Sciatic nerve (tissue), 2 donors: ENCODE measurements at regions not wholly inside any gene's neighbourhood (a gene's known extent, or its start where the extent isn't known, plus 50 kb on each side); places are given as distances from the start of the nearest gene placed in this dataset.
"Not testable (repeated sequence)": the region's sequence is repeated elsewhere in the genome, so short reads cannot be mapped to it uniquely, and the experiment has no call there.

ENCODE experiments used
- ATAC-seq: fragments of 200-7000 bp; cut with Tn5 transposase; one replicate; pipeline ENCODE4 v1.9.1; 2020; ENCODE audit warnings: mild to moderate bottlenecking, moderate library complexity
- DNase-seq: peaks from one replicate; pipeline ENCODE4 v3.0.0-alpha.2; 2020; ENCODE audit warnings: low spot score
- intact Hi-C: fragments of 100-400 bp; cut with DNase I; formaldehyde crosslinking; loops from one replicate; pipeline ENCODE4 v1.14.2; 2022
- donor health status: DM: no; HTN: no; CAD: no.
- donor health status: DM: no; HTN: no; CAD: no.

- ATAC-seq, result no peak
- intact Hi-C loops, result no loop called here
- no peak for DNase-seq
These were observed 192.6 kb upstream of the SLC24A3 start for GRCh38 chr20:19019734-19020364.

- DNase-seq (no peak), ATAC-seq (no peak)
- intact Hi-C loops, result no loop called here
These were observed 190.9 kb upstream of the SLC24A3 start for GRCh38 chr20:19021406-19022117.

GRCh38 chr20:19022118-19022575 lies 190.3 kb upstream of the SLC24A3 start:
- ATAC-seq (no peak), DNase-seq (no peak)
- intact Hi-C loops, result no loop called here

- intact Hi-C loops, result no loop called here
- DNase-seq, result no peak
- no peak for ATAC-seq
These were observed 189.5 kb upstream of the SLC24A3 start for GRCh38 chr20:19022791-19023448.

- ATAC-seq, result no peak
- intact Hi-C loops, result no loop called here
- DNase-seq, result no peak
These were observed 188.0 kb upstream of the SLC24A3 start for GRCh38 chr20:19024296-19025035.

GRCh38 chr20:19025430-19026120 lies 186.9 kb upstream of the SLC24A3 start:
- no peak for ATAC-seq
- DNase-seq, result no peak
- intact Hi-C loops, result no loop called here

- DNase-seq, result no peak
- peak; percentile 55 for ATAC-seq
- intact Hi-C loops, result no loop called here
These were observed 186.1 kb upstream of the SLC24A3 start for GRCh38 chr20:19026121-19026878.

GRCh38 chr20:19026901-19027644 lies 185.4 kb upstream of the SLC24A3 start:
- intact Hi-C loops, result no loop called here
- ATAC-seq, result peak; percentile 13
- no peak for DNase-seq

GRCh38 chr20:19027971-19028370 lies 184.5 kb upstream of the SLC24A3 start:
- intact Hi-C loops, result no loop called here
- DNase-seq, result no peak
- no peak for ATAC-seq

GRCh38 chr20:19041787-19042186 lies 170.7 kb upstream of the SLC24A3 start:
- DNase-seq (no peak), ATAC-seq (no peak)
- intact Hi-C loops, result no loop called here

- intact Hi-C loops, result no loop called here
- ATAC-seq (no peak), DNase-seq (no peak)
These were observed 167.1 kb upstream of the SLC24A3 start for GRCh38 chr20:19045371-19045770.

GRCh38 chr20:19047040-19047950 lies 165.1 kb upstream of the SLC24A3 start:
- ATAC-seq (peak; percentile 60), DNase-seq (no peak)
- intact Hi-C loops, result no loop called here

- DNase-seq, result no peak
- no peak for ATAC-seq
- intact Hi-C loops, result no loop called here
These were observed 164.5 kb upstream of the SLC24A3 start for GRCh38 chr20:19047951-19048296.

GRCh38 chr20:19048995-19049501 lies 163.4 kb upstream of the SLC24A3 start:
- intact Hi-C loops, result no loop called here
- DNase-seq (no peak), ATAC-seq (no peak)

GRCh38 chr20:19049514-19049913 lies 162.9 kb upstream of the SLC24A3 start:
- ATAC-seq (no peak), DNase-seq (no peak)
- intact Hi-C loops, result no loop called here

GRCh38 chr20:19056909-19057308 lies 155.5 kb upstream of the SLC24A3 start:
- intact Hi-C loops, result no loop called here
- no peak for ATAC-seq
- DNase-seq, result no peak

- intact Hi-C loops, ATAC-seq, DNase-seq: not testable (repeated sequence)
These were observed 147.7 kb upstream of the SLC24A3 start for GRCh38 chr20:19064788-19065187.
